ENCODE measurements at regions not wholly inside any gene's neighbourhood (a gene's known extent, or its start where the extent isn't known, plus 50 kb on each side); places are given as distances from the start of the nearest gene placed in this dataset.

- H3K27me3 Mint-ChIP-seq: peaks cover 34% of the 10 kb centered on the region
- no peak overlapping the region for H3K27ac Mint-ChIP-seq
- no peaks in the 10 kb centered on the region for H3K36me3 Mint-ChIP-seq
- no peaks in the 10 kb centered on the region for H3K9me3 Mint-ChIP-seq
- DNase-seq (ENCODE audit: extremely low spot score, unreplicated experiment): no peak
- TF ChIP-seq CTCF (conservative IDR thresholded peaks at IDR 0.05): no peak
- H3K4me3 Mint-ChIP-seq: no peak overlapping the region
- H3K4me1 Mint-ChIP-seq (ENCODE audit: unreplicated experiment): peaks cover 4% of the 10 kb centered on the region
Observed at GRCh38 chr16:5858180-5858579, 760.6 kb upstream of the EEF2KMT start.

GRCh38 chr16:5854027-5854426 lies 756.4 kb upstream of the EEF2KMT start:
- Mint-ChIP-seq H3K27me3 (peaks cover 28% of the 10 kb centered on the region), H3K4me3 (no peak overlapping the region), H3K4me1 (ENCODE audit: unreplicated experiment) (no peaks in the 10 kb centered on the region), H3K36me3 (no peaks in the 10 kb centered on the region), H3K27ac (no peak overlapping the region), H3K9me3 (no peaks in the 10 kb centered on the region)
- no peak for TF ChIP-seq CTCF (conservative IDR thresholded peaks at IDR 0.05)
- DNase-seq (ENCODE audit: extremely low spot score, unreplicated experiment): no peak

- no peak for TF ChIP-seq CTCF (conservative IDR thresholded peaks at IDR 0.05)
- H3K4me3 Mint-ChIP-seq: no peak overlapping the region
- H3K27me3 Mint-ChIP-seq: peaks cover 20% of the 10 kb centered on the region
- no peaks in the 10 kb centered on the region for H3K36me3 Mint-ChIP-seq
- no peak overlapping the region for H3K27ac Mint-ChIP-seq
- no peaks in the 10 kb centered on the region for H3K9me3 Mint-ChIP-seq
- no peaks in the 10 kb centered on the region for H3K4me1 Mint-ChIP-seq (ENCODE audit: unreplicated experiment)
- no peak for DNase-seq (ENCODE audit: extremely low spot score, unreplicated experiment)
Observed at GRCh38 chr16:5852151-5852550, 754.6 kb upstream of the EEF2KMT start.

- H3K27ac Mint-ChIP-seq: no peak overlapping the region
- H3K4me1 Mint-ChIP-seq (ENCODE audit: unreplicated experiment): no peaks in the 10 kb centered on the region
- H3K9me3 Mint-ChIP-seq: no peaks in the 10 kb centered on the region
- no peak for TF ChIP-seq CTCF (conservative IDR thresholded peaks at IDR 0.05)
- no peaks in the 10 kb centered on the region for H3K36me3 Mint-ChIP-seq
- H3K4me3 Mint-ChIP-seq: no peak overlapping the region
- no peak for DNase-seq (ENCODE audit: extremely low spot score, unreplicated experiment)
- H3K27me3 Mint-ChIP-seq: peaks cover 20% of the 10 kb centered on the region
Observed at GRCh38 chr16:5851393-5851982, 753.9 kb upstream of the EEF2KMT start.

GRCh38 chr16:5850632-5851392 lies 753.2 kb upstream of the EEF2KMT start:
- no peak for DNase-seq (ENCODE audit: extremely low spot score, unreplicated experiment)
- no peak overlapping the region for H3K27ac Mint-ChIP-seq
- no peak overlapping the region for H3K4me3 Mint-ChIP-seq
- no peaks in the 10 kb centered on the region for H3K36me3 Mint-ChIP-seq
- peaks cover 20% of the 10 kb centered on the region for H3K27me3 Mint-ChIP-seq
- TF ChIP-seq CTCF (conservative IDR thresholded peaks at IDR 0.05): no peak
- no peaks in the 10 kb centered on the region for H3K9me3 Mint-ChIP-seq
- no peaks in the 10 kb centered on the region for H3K4me1 Mint-ChIP-seq (ENCODE audit: unreplicated experiment)
